Left lung (tissue), 4 donors: ENCODE measurements at regions not wholly inside any gene's neighbourhood (a gene's known extent, or its start where the extent isn't known, plus 50 kb on each side); places are given as distances from the start of the nearest gene placed in this dataset.

Source experiments
- ATAC-seq: fragments of 200-7000 bp; cut with Tn5 transposase; one replicate; pipeline ENCODE4 v1.9.1; 2020; ENCODE audit warnings: moderate library complexity
- DNase-seq, 4 donors: peaks; one replicate each; pipeline ENCODE4 v3.0.0-alpha.2; 2013 to 2020
- H3K27ac ChIP-seq, 2 donors: fragments of 200-600 bp; sonication (generic) in 1 of 2; one replicate each; pipeline versions ENCODE4 v1.5.0 to v1.8.0; 2020 to 2021
- H3K27me3 ChIP-seq, 2 donors: fragments of 200-600 bp; sonication (generic) in 1 of 2; one replicate each; pipeline versions ENCODE4 v1.5.0 to v1.8.0; 2020 to 2021
- H3K36me3 ChIP-seq, 2 donors: fragments of 200-600 bp; sonication (generic) in 1 of 2; one replicate each; pipeline versions ENCODE4 v1.5.0 to v1.8.0; 2020 to 2021
- H3K4me1 ChIP-seq, 2 donors: fragments of 200-600 bp; one replicate each; pipeline ENCODE4 v1.8.0; 2021
- H3K4me3 ChIP-seq, 2 donors: fragments of 200-600 bp; sonication (generic) in 1 of 2; one replicate each; pipeline versions ENCODE4 v1.5.0 to v1.8.0; 2020 to 2021; ENCODE audit warnings: mild to moderate bottlenecking in 1 of 2
- H3K9me3 ChIP-seq, 2 donors: fragments of 200-600 bp; sonication (generic) in 1 of 2; one replicate each; pipeline versions ENCODE4 v1.5.0 to v1.8.0; 2020 to 2021
- intact Hi-C, 2 donors: fragments of 100-400 bp; cut with DNase I; formaldehyde crosslinking; loops; one replicate each; pipeline versions ENCODE4 v1.11.2 to v1.14.2; 2022
- TF ChIP-seq, protein P1 (sequence below), 2 donors: fragments of 200-600 bp; sonication (generic) in 1 of 2; IDR thresholded peaks; one replicate each; pipeline versions ENCODE4 v1.5.0 to v1.8.0; 2021; ENCODE audit warnings: antibody characterized with exemption in 2 of 2
- donor health status: DM: no; HTN: yes; CAD: no.
- donor health status: DM: no; HTN: no; CAD: no.

DNA sequence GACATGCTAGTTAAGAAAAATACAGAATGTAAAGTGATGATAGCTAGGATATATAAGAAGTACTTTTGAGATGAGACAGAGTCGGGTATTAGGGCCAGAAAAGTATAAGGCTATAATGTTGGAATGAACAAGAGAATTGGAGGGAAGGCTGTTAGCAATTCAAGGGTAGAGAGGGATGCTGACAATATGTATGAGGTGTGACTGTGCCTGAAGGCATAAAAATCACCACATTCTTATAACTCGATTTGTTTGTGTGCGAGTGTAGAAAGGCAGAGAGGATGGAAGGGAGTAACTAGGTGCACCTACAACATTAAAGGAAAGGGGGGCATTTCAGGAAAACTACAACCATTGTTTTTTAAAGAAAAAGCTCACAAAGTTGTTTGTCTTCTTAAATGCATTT is 86.0 kb downstream of the FAT4 start:
- no peak for DNase-seq
- Histone ChIP-seq H3K36me3 (no peaks in the 10 kb centered on the region), H3K27ac (no peak overlapping the region), H3K4me1 (no peaks in the 10 kb centered on the region), H3K27me3 (no peaks in the 10 kb centered on the region), H3K9me3 (no peaks in the 10 kb centered on the region), H3K4me3 (no peak overlapping the region)
- TF ChIP-seq, protein P1, sequence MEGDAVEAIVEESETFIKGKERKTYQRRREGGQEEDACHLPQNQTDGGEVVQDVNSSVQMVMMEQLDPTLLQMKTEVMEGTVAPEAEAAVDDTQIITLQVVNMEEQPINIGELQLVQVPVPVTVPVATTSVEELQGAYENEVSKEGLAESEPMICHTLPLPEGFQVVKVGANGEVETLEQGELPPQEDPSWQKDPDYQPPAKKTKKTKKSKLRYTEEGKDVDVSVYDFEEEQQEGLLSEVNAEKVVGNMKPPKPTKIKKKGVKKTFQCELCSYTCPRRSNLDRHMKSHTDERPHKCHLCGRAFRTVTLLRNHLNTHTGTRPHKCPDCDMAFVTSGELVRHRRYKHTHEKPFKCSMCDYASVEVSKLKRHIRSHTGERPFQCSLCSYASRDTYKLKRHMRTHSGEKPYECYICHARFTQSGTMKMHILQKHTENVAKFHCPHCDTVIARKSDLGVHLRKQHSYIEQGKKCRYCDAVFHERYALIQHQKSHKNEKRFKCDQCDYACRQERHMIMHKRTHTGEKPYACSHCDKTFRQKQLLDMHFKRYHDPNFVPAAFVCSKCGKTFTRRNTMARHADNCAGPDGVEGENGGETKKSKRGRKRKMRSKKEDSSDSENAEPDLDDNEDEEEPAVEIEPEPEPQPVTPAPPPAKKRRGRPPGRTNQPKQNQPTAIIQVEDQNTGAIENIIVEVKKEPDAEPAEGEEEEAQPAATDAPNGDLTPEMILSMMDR (IDR thresholded peaks at IDR 0.05): no peak
- no peak for ATAC-seq
- intact Hi-C loops: no loop called here

DNA sequence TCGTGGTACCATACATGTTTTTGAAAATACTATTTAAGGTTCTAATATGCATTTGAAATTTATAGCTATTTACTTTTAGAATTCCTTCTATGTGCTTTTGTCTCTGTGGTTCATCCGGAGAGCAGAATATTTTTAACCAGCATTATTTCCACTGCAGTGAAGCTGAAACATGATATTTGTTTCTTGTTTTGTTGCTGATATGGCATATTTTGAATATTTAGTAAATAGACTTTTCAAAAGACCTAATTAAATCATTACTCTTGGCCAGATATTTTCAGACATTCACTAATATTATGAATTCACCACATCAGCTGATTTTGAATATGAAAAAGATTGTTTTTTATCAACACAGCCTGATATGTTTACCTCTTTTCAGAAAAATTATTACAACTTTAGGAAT is 87.0 kb downstream of the FAT4 start:
- no peaks in the 10 kb centered on the region for H3K9me3 ChIP-seq
- H3K27ac ChIP-seq: no peak overlapping the region
- H3K4me1 ChIP-seq: no peaks in the 10 kb centered on the region
- ATAC-seq: no peak
- DNase-seq: no peak
- no peak overlapping the region for H3K4me3 ChIP-seq
- H3K36me3 ChIP-seq: no peaks in the 10 kb centered on the region
- intact Hi-C loops: no loop called here
- TF ChIP-seq, protein P1 (IDR thresholded peaks at IDR 0.05): no peak
- no peaks in the 10 kb centered on the region for H3K27me3 ChIP-seq

GRCh38 chr4:125420526-125420925 is 105.8 kb downstream of the FAT4 start:
- TF ChIP-seq, protein P1 (IDR thresholded peaks at IDR 0.05): no peak
- H3K27ac ChIP-seq: no peak overlapping the region
- peaks cover 0 to 12% of the 10 kb centered on the region in 2 donors for H3K36me3 ChIP-seq
- no peak for DNase-seq
- H3K4me3 ChIP-seq: no peak overlapping the region
- ATAC-seq: no peak
- H3K4me1 ChIP-seq: no peaks in the 10 kb centered on the region
- H3K27me3 ChIP-seq: no peaks in the 10 kb centered on the region
- intact Hi-C loops: no loop called here
- peaks cover 0 to 11% of the 10 kb centered on the region in 2 donors for H3K9me3 ChIP-seq

DNA sequence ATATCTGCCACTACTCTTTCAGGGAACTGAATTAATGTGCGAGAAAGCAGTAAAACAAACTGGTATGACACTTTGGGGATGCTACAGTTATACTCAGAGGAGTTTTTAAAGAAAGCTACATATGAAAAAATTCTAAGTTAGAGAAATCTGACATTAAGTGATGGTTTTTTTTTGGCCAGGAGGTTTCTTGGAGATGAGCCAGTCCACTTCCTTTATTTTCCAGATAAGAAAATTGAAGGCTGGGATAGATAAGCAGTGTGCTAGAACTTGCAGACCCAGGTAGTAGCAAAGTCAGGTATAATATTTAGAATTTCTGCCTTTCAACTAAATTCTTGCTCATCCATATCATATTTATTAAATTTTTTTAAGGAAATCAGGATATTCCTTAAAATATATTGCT is 106.8 kb downstream of the FAT4 start:
- no peak for ATAC-seq
- no peak overlapping the region for H3K27ac ChIP-seq
- peaks cover 0 to 8% of the 10 kb centered on the region in 2 donors for H3K36me3 ChIP-seq
- H3K9me3 ChIP-seq: peaks cover 0 to 11% of the 10 kb centered on the region in 2 donors
- H3K4me1 ChIP-seq: no peaks in the 10 kb centered on the region
- TF ChIP-seq, protein P1 (IDR thresholded peaks at IDR 0.05): no peak
- DNase-seq: no peak
- no peak overlapping the region for H3K4me3 ChIP-seq
- H3K27me3 ChIP-seq: no peaks in the 10 kb centered on the region
- intact Hi-C loops: no loop called here

- Histone ChIP-seq H3K27ac (no peak overlapping the region), H3K9me3 (peaks cover 0 to 11% of the 10 kb centered on the region in 2 donors), H3K4me1 (no peaks in the 10 kb centered on the region), H3K36me3 (peaks cover 0 to 7% of the 10 kb centered on the region in 2 donors), H3K4me3 (no peak overlapping the region), H3K27me3 (no peaks in the 10 kb centered on the region)
- intact Hi-C loops: no loop called here
- TF ChIP-seq, protein P1 (IDR thresholded peaks at IDR 0.05): no peak
- DNase-seq (no peak), ATAC-seq (no peak)
Measured at GRCh38 chr4:125423124-125423523, 108.4 kb downstream of the FAT4 start.
